ENCODE measurements at regions not wholly inside any gene's neighbourhood (a gene's known extent, or its start where the extent isn't known, plus 50 kb on each side); places are given as distances from the start of the nearest gene placed in this dataset.

- no peak for DNase-seq
Observed at GRCh38 chr2:120481446-120482194, 135.7 kb downstream of the INHBB start.

GRCh38 chr2:120482334-120482733 is 136.4 kb downstream of the INHBB start:
- DNase-seq, result no peak

- no peak for DNase-seq
Observed at GRCh38 chr2:120483355-120483754, 137.4 kb downstream of the INHBB start.

- no peak for DNase-seq
Observed at GRCh38 chr2:120485096-120485495, 139.2 kb downstream of the INHBB start.

- no peak for DNase-seq
Observed at GRCh38 chr2:120486441-120486840, 140.5 kb downstream of the INHBB start.

- no peak for DNase-seq
Observed at GRCh38 chr2:120486946-120487345, 141.0 kb downstream of the INHBB start.

- DNase-seq, result no peak
Observed at GRCh38 chr2:120488531-120488930, 142.6 kb downstream of the INHBB start.

- DNase-seq, result no peak
Observed at GRCh38 chr2:120489023-120489422, 143.1 kb downstream of the INHBB start.

- no peak for DNase-seq
Observed at GRCh38 chr2:120490091-120490798, 144.3 kb downstream of the INHBB start.

GRCh38 chr2:120491111-120491625 is 145.2 kb downstream of the INHBB start:
- no peak for DNase-seq

GRCh38 chr2:120493231-120493630 is 147.3 kb downstream of the INHBB start:
- DNase-seq, result no peak

GRCh38 chr2:120494446-120494845 is 148.5 kb downstream of the INHBB start:
- no peak for DNase-seq

GRCh38 chr2:120495586-120495985 is 149.7 kb downstream of the INHBB start:
- no peak for DNase-seq

GRCh38 chr2:120496235-120496634 is 150.3 kb downstream of the INHBB start:
- DNase-seq, result no peak

GRCh38 chr2:120496759-120497158 is 150.8 kb downstream of the INHBB start:
- no peak for DNase-seq

GRCh38 chr2:120497261-120497977 is 151.5 kb downstream of the INHBB start:
- no peak for DNase-seq

- DNase-seq, result no peak
Observed at GRCh38 chr2:120498121-120498520, 152.2 kb downstream of the INHBB start.

- DNase-seq, result no peak
Observed at GRCh38 chr2:120498576-120499394, 152.8 kb downstream of the INHBB start.

GRCh38 chr2:120499784-120500495 is 154.0 kb downstream of the INHBB start:
- DNase-seq, result no peak

GRCh38 chr2:120501591-120501990 is 155.7 kb downstream of the INHBB start:
- no peak for DNase-seq

GRCh38 chr2:120502357-120502756 is 156.4 kb downstream of the INHBB start:
- no peak for DNase-seq

GRCh38 chr2:120502761-120503160 is 156.8 kb downstream of the INHBB start:
- DNase-seq, result no peak

All from SW 1271 (cell line).